Endothelial cell of umbilical vein (primary cell): ENCODE measurements at regions not wholly inside any gene's neighbourhood (a gene's known extent, or its start where the extent isn't known, plus 50 kb on each side); places are given as distances from the start of the nearest gene placed in this dataset.

Experiments used
- BruUV-seq: library from RNA; stranded (reverse); fragments of 400-500 nt; replicated peaks from 2 replicates; lab custom pipeline; 2021; lab: Mats Ljungman, UMichigan
- CTCF ChIA-PET: fragments of 300-600, 350-600 bp; sonication (Branson Sonifier 250); formaldehyde crosslinking; loops from one replicate; lab custom pipeline; 2021; ENCODE audit warnings: antibody characterized with exemption, inconsistent platforms; lab: Charles Lee
- POLR2A ChIA-PET: fragments of 300-600, 350-600 bp; sonication (Branson Sonifier 250); formaldehyde crosslinking; loops from one replicate; lab custom pipeline; 2021; ENCODE audit warnings: antibody characterized with exemption, inconsistent platforms; lab: Charles Lee
- DNase-seq: peaks from one replicate; pipeline ENCODE4 v3.0.0-alpha.2; 2011; ENCODE audit warnings: low read depth, low spot score
- FAIRE-seq: peaks from 2 replicates; lab custom pipeline; 2011; peaks lifted over from hg19 to GRCh38; lab: Jason Lieb, UNC
- H2AFZ ChIP-seq: 2 replicates; pipeline ENCODE4 v1.6.0; 2012; ENCODE audit warnings: low read depth, low read length, control low read depth, inconsistent platforms
- H3K27ac ChIP-seq: 2 replicates; pipeline ENCODE4 v1.5.1; 2011; ENCODE audit warnings: low read depth, mild to moderate bottlenecking, control low read depth, low read length, moderate library complexity; ENCODE audit not compliant: insufficient read depth
- H3K27me3 ChIP-seq, 2 experiments: 2 replicates each; pipeline versions ENCODE4 v1.6.0 to v1.6.1; 2011; ENCODE audit warnings: low read length in 2 of 2, mixed read lengths in 1 of 2; ENCODE audit not compliant: control insufficient read depth in 2 of 2, insufficient read depth in 2 of 2
- H3K36me3 ChIP-seq, 2 experiments: 2 replicates in 1 of 2; 3 replicates in 1 of 2; pipeline ENCODE4 v1.5.1; 2011; ENCODE audit warnings: low read length in 2 of 2, mild to moderate bottlenecking in 1 of 2, moderate library complexity in 1 of 2; ENCODE audit not compliant: control insufficient read depth in 2 of 2, insufficient read depth in 2 of 2; ENCODE audit errors: extremely low read depth in 1 of 2
- H3K4me1 ChIP-seq: 3 replicates; pipeline ENCODE4 v1.5.1; 2011; ENCODE audit warnings: mild to moderate bottlenecking, low read length; ENCODE audit not compliant: control insufficient read depth, insufficient read depth; ENCODE audit errors: extremely low read depth
- H3K4me2 ChIP-seq: 2 replicates; pipeline ENCODE4 v1.6.1; 2011; ENCODE audit warnings: low read length, control low read depth, mixed read lengths; ENCODE audit not compliant: insufficient read depth
- H3K4me3 ChIP-seq, 3 experiments: fragments of 200-600 bp in 1 of 3; sonication (generic), shearing (Covaris generic) in 1 of 3; replicated peaks in 1 of 3; 2 replicates each; pipeline ENCODE4 v1.5.1; 2011 to 2016; ENCODE audit warnings: control low read depth in 3 of 3, low read length in 3 of 3, mild to moderate bottlenecking in 2 of 3, inconsistent platforms in 1 of 3, low read depth in 1 of 3, moderate library complexity in 1 of 3; ENCODE audit not compliant: insufficient read depth in 1 of 3
- H3K79me2 ChIP-seq: 2 replicates; pipeline ENCODE4 v1.6.0; 2012; ENCODE audit warnings: low read length, inconsistent platforms; ENCODE audit not compliant: control insufficient read depth, insufficient read depth
- H3K9ac ChIP-seq: replicated peaks from 2 replicates; pipeline ENCODE3; 2011; ENCODE audit warnings: low read length, control low read depth; ENCODE audit not compliant: insufficient read depth; ENCODE audit errors: extremely low read depth
- H3K9me1 ChIP-seq: replicated peaks from 3 replicates; pipeline ENCODE4 v1.6.0; 2011; ENCODE audit warnings: mild to moderate bottlenecking, low read length; ENCODE audit not compliant: control insufficient read depth, insufficient read depth; ENCODE audit errors: extremely low read depth
- H3K9me3 ChIP-seq: replicated peaks from 2 replicates; pipeline ENCODE4 v1.5.1; 2012; ENCODE audit warnings: low read length, inconsistent platforms; ENCODE audit not compliant: control insufficient read depth, insufficient read depth
- H4K20me1 ChIP-seq: replicated peaks from 2 replicates; pipeline ENCODE3; 2011; ENCODE audit warnings: mild to moderate bottlenecking, low read length; ENCODE audit not compliant: control insufficient read depth, insufficient read depth; ENCODE audit errors: extremely low read depth
- EZH2 ChIP-seq: IDR thresholded peaks from 2 replicates; pipeline ENCODE4 v1.6.1; 2012; ENCODE audit warnings: borderline replicate concordance, low read depth, mild to moderate bottlenecking, moderate library complexity, low read length, inconsistent platforms; ENCODE audit not compliant: severe bottlenecking
- FOS ChIP-seq: IDR thresholded peaks from 2 replicates; pipeline ENCODE4 v1.6.1; 2011; ENCODE audit warnings: mild to moderate bottlenecking, low read length, moderate library complexity, borderline replicate concordance; ENCODE audit not compliant: insufficient read depth
- GATA2 ChIP-seq: IDR thresholded peaks from 2 replicates; pipeline ENCODE4 v1.7.0; 2011; ENCODE audit warnings: low read depth, mild to moderate bottlenecking, moderate library complexity, mixed read lengths, low read length; ENCODE audit not compliant: insufficient read length, insufficient read depth
- JUN ChIP-seq: IDR thresholded peaks from 2 replicates; pipeline ENCODE4 v1.6.1; 2011; ENCODE audit warnings: borderline replicate concordance, low read depth; ENCODE audit not compliant: insufficient read length, insufficient read depth
- MAX ChIP-seq: IDR thresholded peaks from 2 replicates; pipeline ENCODE4 v1.6.1; 2011; ENCODE audit not compliant: insufficient read depth, insufficient read length
- MYC ChIP-seq: IDR thresholded peaks from one replicate; pipeline ENCODE4 v1.6.1; 2011; ENCODE audit warnings: mild to moderate bottlenecking, low read depth, low read length
- POLR2A ChIP-seq: IDR thresholded peaks from 2 replicates; pipeline ENCODE4 v1.6.1; 2012; ENCODE audit warnings: low read depth, mild to moderate bottlenecking, control low read depth, low read length
- POLR2AphosphoS5 ChIP-seq: IDR thresholded peaks from 2 replicates; pipeline ENCODE4 v1.6.1; 2012; ENCODE audit warnings: low read depth, mild to moderate bottlenecking, control low read depth, low read length, moderate library complexity; ENCODE audit not compliant: insufficient read depth
- dilution Hi-C: fragments of 300-500 bp; cut with MboI; formaldehyde crosslinking; loops from one replicate; pipeline ENCODE4 v1.15.0; 2019; ENCODE audit warnings: low sequenced_read_pairs; ENCODE audit not compliant: extremely low pct_ligation_motif_present
- intact Hi-C: fragments of 100-400 bp; cut with micrococcal nuclease; formaldehyde crosslinking; loops from one replicate; pipeline ENCODE4 v1.10.0; 2022
- TF ChIP-seq, protein P1 (sequence below), 2 donors: IDR thresholded peaks; 1 replicate in 1 of 2; 2 replicates in 1 of 2; pipeline ENCODE4 v1.5.1; 2011; ENCODE audit warnings: low read length in 2 of 2, mild to moderate bottlenecking in 2 of 2, moderate library complexity in 2 of 2, control low read depth in 1 of 2, inconsistent platforms in 1 of 2, low read depth in 1 of 2; ENCODE audit not compliant: insufficient read depth in 1 of 2; ENCODE audit errors: extremely low read depth in 1 of 2

DNA sequence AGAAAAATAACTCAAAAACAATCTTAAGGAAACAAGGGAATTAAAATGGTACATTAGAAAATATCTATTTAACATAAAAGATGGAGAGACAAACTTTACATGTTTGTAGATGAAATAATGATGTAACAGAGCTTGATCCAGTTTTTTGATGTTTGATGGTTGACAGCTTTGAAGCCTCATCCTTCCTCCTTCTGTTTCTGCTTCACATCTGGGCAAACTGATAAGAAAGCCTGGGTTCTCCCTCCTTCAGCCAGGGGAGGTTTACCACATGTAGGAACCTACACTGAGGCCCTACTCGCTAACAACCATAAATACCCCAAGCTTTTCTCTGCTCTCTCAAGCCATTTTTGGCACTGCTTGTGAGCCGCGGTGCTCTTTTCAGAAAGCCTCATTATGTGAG is 82.8 kb upstream of the ZNF32 start:
- Histone ChIP-seq H3K27ac (no peak overlapping the region), H3K27me3 (no peaks in the 10 kb centered on the region), H3K36me3 (no peaks in the 10 kb centered on the region), H3K9me1 (no peaks in the 10 kb centered on the region), H4K20me1 (no peaks in the 10 kb centered on the region), H3K9me3 (no peaks in the 10 kb centered on the region), H3K4me3 (no peak overlapping the region), H3K79me2 (no peaks in the 10 kb centered on the region), H3K4me1 (no peaks in the 10 kb centered on the region), H2AFZ (no peak overlapping the region), H3K4me2 (no peak overlapping the region), H3K9ac (no peak overlapping the region)
- BruUV-seq, result no TSS peak
- ChIA-PET POLR2A (no interaction called here), CTCF (no interaction called here)
- TF ChIP-seq JUN, result no peak
- TF ChIP-seq GATA2, result no peak
- no peak for TF ChIP-seq FOS
- TF ChIP-seq MAX, result no peak
- TF ChIP-seq MYC, result no peak
- no peak for TF ChIP-seq EZH2
- TF ChIP-seq POLR2AphosphoS5, result no peak
- TF ChIP-seq, protein P1, sequence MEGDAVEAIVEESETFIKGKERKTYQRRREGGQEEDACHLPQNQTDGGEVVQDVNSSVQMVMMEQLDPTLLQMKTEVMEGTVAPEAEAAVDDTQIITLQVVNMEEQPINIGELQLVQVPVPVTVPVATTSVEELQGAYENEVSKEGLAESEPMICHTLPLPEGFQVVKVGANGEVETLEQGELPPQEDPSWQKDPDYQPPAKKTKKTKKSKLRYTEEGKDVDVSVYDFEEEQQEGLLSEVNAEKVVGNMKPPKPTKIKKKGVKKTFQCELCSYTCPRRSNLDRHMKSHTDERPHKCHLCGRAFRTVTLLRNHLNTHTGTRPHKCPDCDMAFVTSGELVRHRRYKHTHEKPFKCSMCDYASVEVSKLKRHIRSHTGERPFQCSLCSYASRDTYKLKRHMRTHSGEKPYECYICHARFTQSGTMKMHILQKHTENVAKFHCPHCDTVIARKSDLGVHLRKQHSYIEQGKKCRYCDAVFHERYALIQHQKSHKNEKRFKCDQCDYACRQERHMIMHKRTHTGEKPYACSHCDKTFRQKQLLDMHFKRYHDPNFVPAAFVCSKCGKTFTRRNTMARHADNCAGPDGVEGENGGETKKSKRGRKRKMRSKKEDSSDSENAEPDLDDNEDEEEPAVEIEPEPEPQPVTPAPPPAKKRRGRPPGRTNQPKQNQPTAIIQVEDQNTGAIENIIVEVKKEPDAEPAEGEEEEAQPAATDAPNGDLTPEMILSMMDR (IDR thresholded peaks at IDR 0.05; ENCODE audit: extremely low read depth in 1 of 2, insufficient read depth in 1 of 2, low read depth in 1 of 2, low read length in 2 of 2), result no peak
- TF ChIP-seq POLR2A, result no peak
- dilution Hi-C loops, result no loop called here
- intact Hi-C loops, result no loop called here
- no peak for FAIRE-seq
- no peak for DNase-seq
